ENCODE measurements at regions not wholly inside any gene's neighbourhood (a gene's known extent, or its start where the extent isn't known, plus 50 kb on each side); places are given as distances from the start of the nearest gene placed in this dataset.

DNA sequence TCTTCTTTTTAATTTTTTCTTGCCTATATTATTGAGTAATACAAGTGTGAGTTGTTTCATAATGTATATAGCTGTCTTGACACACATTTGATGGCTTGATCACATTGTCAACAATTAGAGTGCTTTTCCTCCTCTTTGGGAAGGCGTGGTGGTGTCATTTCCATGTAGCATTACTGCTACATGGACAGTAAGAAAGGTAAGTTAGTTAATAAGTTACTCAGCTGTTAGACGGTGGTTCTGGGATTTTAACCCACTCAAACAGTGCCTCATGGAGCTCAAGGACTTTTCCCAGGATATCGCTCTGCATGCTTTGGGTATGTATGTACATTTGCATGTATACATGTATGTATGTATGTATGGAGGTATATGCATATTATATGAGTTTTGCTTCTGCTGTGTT, 94.6 kb downstream of the HAPSTR1 start:
- no peak for DNase-seq (ENCODE audit: low spot score)

- DNase-seq (ENCODE audit: low spot score) = no peak
Measured at GRCh38 chr16:9188721-9189120, 97.3 kb downstream of the HAPSTR1 start.

GRCh38 chr16:9191274-9191850, 99.9 kb downstream of the HAPSTR1 start:
- DNase-seq (ENCODE audit: low spot score) = no peak

- no peak for DNase-seq (ENCODE audit: low spot score)
Measured at GRCh38 chr16:9192746-9193145, 101.3 kb downstream of the HAPSTR1 start.

DNA sequence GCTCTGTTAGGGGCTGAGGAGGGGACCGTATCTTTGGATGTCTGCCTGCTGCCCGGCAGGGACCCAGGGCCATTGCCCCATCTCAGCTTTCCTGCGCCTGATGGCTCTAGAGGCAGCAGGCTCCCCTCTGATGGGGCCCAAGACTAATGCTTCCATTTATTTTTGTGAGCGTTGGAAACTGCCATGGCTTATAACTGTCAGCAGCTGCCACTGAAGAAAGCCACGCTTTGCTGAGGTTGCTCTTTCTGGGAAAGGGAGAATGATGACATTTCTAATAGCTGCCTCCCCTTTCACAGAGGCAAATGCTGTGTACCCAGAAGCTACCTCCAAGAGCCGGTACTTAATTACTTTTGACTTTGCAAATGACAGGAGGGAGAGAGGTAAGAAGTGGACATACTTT, 103.8 kb downstream of the HAPSTR1 start:
- no peak for DNase-seq (ENCODE audit: low spot score)

DNA sequence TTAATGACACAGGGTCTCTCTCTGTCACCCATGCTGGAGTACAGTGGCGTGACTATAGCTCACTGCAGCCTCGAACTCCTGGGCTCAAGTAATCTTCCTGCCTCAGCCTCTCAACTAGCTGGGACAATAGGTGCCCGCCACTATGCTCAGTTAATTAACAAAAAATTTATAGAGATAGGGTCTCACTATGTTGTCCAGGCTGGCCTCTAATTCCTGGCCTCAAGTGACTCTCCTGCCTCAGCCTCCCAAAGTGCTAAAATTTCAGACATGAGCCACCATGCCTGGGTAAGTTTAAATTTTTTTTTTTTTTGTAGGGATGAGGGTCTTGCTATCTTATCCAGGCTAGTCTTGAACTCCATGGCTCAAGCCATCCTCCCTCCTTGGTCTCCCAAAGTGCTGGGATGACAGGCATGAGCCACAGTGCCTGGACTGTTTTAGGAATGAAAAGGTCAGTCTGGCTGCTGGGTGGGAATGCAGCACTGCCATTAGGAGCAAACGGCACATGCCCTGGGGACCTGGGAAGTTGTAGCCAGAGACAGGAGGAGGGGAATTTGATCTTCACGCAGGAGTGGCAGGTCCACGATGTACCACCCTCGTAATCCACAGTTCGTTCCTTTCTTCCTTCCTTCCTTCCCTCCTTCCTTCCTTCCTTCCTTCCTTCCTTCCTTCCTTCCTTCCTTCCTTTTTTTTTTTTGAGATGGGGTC, 106.7 kb downstream of the HAPSTR1 start:
- no peak for DNase-seq (ENCODE audit: low spot score)

GRCh38 chr16:9199311-9199710, 107.9 kb downstream of the HAPSTR1 start:
- DNase-seq (ENCODE audit: low spot score) = no peak

DNA sequence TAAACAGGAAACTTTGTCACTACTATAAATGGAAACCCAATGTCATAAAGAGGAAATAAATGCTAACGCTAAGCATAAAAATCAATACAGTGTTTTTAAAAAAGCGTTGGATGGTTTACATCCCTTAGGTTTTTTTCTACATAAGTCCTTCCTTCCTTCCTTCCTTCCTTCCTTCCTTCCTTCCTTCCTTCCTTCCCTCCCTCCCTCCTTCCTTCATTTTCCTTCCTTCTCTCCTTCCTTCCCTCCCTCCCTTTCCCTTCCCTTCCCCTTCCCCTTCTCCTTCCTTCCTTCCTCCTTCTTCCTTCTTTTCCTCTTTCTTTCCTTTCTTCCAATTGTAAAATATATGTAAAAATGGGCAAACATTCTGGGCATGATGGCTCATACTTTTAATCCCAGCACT, 108.3 kb downstream of the HAPSTR1 start:
- DNase-seq (ENCODE audit: low spot score) = no peak

DNA sequence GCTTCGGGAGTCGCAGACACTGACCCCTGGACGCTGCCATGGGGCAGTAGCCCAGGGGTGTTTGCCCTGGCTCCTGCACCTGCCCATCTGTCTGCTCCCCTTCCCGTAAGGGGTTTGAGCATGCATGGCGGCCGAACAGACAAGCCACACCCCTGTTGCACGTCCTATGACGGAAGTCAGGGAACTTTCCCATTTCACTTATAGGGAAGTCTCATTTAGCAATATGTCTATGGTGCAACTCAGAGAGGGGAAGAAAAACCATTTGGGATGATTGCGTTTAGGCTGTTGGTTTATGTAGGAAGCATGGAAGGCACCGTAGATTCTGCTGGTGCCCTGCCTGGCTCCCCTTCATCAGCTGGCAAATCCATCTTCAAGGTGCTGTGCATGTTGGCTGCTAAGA, 112.5 kb downstream of the HAPSTR1 start:
- DNase-seq (ENCODE audit: low spot score) = no peak

- DNase-seq (ENCODE audit: low spot score) = no peak
Measured at GRCh38 chr16:9205661-9206060, 114.2 kb downstream of the HAPSTR1 start.

GRCh38 chr16:9206156-9206555, 114.7 kb downstream of the HAPSTR1 start:
- no peak for DNase-seq (ENCODE audit: low spot score)

DNA sequence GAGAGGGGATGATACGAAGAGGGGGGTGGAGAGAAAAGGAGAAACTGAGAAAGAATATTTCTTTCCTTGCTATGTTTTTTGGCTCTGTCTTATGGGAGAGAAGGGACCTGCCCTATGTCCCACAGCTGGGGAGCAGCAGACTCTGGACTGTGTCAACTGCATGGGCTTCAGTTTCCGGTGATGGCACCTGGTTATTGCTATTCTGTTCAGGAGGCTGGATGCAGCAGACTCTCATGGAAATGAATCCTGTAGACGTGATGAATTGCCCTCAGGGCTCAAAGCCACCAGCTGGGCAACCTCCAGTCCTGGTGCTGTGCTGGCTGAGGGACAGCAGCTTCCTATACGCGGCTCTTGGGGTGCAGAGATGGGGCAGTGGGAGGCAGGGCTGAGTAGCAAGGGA, 121.2 kb downstream of the HAPSTR1 start:
- DNase-seq (ENCODE audit: low spot score) = no peak

GRCh38 chr16:9219813-9220212, 128.4 kb downstream of the HAPSTR1 start:
- DNase-seq (ENCODE audit: low spot score) = no peak

DNA sequence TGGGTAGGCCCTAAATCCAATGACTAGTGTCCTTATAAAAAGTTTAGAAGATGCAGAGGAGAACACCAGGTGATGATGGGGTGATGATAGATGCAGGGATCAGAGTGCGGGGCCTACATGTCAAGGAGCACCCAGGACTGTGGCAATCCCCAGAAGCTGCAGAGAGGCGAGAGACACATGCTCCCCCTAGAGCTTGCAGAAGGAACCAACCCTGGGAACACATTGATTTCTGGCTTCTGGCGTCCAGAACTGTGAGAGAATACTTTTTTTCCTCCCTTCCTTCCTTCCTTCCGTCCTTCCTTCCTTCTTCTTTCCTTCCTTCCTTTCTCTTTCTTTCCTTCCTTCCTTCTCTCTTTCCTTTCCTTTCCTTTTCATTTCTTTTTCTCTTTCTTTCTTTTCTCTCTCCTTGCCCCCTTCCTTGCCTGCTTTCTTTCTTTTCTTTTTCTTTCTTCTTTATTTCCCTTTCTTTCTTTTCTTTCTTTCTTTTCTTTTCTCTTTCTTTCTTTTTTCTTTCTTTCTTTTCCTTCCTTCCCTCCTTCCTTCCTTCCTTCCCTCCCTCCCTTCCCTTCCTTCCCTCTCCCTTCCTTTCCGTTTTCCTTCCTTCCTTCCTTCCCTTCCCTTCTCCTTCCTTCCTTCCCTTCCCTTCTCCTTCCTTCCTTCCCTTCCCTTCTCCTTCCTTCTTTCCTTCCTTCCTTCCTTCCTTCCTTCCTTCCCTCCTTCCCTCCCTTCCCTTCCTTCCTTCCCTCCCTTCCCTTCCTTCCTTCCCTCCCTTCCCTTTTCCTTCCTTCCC, 134.3 kb downstream of the HAPSTR1 start:
- DNase-seq (ENCODE audit: low spot score) = peak; percentile 55

- DNase-seq (ENCODE audit: low spot score) = no peak
Measured at GRCh38 chr16:9226924-9227323, 135.5 kb downstream of the HAPSTR1 start.

DNA sequence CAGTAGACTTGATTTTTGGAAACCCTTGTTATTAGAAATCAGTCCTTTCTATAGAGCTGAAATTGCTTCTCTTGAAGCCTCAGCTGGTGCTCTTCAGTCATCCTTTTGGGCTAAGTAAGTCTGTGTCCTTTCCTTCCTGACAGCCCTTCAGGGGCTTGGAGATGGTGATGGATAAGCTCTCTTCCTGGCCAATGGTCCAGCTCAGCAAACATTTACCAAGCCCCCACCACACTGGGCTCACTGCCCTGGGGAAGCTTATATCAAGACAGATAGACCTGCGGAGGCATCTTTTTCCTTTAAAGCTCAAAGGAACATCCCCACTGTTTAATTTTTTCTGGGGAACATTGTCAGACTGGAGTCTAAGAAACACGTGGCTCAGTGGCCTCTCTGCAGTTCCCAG, 139.6 kb downstream of the HAPSTR1 start:
- DNase-seq (ENCODE audit: low spot score) = no peak

GRCh38 chr16:9232102-9232770, 140.8 kb downstream of the HAPSTR1 start:
- DNase-seq (ENCODE audit: low spot score) = no peak

DNA sequence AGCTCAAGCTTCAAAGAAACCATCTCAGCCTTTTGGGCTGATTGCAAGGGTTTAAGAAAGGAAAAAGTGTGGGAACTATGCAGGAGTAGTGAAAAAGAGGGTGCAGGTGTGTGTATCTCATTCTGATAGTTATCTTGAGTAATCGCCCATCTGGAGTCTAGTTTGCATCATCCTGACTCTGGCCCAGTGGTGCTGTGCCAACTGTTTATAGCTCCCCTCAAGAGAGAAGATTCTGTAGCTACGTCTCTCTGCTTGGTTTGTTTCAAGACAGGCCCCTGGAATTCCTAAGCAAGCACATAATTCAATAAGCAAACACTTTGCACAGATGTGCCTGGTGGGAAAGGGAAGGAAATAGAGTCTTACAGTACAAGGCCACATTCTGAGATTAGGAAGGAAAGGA, 144.4 kb downstream of the HAPSTR1 start:
- no peak for DNase-seq (ENCODE audit: low spot score)

DNA sequence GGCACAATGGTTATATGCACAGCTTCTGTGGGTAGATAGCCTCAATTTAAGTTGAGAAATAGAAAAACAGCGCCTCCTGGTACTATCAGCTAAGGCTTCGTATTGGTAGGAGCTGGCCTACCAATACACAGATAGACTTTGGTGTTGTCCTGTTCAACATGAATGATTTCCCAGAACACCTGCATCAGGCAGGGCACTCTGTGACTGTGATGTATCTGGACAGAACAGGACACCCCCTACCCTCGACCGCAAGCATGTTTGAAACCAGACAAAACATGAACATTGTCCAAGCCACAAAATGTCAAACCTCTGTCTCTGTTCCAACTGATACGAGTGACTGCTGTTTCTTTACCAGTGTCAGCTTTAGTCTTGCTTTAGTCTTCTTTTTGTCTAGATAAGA, 144.9 kb downstream of the HAPSTR1 start:
- DNase-seq (ENCODE audit: low spot score) = no peak

DNA sequence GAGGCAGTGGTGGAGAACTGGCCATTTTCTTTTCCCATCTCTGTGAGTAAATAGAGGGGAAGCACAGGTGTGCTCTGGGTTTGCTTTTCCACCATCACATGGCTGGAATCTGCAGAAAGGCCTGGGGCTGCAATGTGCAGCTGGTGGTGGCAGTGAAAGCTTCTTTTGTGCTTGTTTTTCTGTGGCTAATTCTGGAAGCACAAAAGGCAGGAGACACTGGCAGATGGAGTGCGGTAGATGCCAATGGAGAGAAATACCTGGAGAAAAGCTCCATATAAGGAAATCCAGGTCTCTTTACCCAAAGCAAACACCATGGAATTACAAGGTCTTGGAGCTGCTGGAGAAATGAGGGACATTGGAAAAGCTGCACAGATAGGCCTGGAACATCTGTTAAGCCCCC, 146.9 kb downstream of the HAPSTR1 start:
- DNase-seq (ENCODE audit: low spot score) = no peak

DNA sequence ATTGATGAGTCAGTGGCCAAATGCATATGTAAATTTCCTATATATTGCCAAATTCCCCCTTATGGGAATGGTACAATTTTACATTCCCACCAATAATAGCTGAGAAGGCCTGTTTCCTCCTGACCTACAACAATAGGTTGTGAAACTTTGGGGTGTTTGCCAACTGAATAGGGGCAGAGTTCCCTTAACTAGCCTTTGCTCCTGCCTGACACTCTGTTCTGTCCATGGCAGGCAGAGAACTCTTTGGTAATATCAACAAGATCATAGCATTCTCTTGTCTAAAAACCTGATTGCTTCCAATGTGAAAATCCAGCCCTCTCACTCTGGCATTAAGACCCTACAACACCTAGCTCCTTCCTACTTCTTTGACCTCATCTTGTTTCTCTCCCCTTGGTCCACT, 149.7 kb downstream of the HAPSTR1 start:
- no peak for DNase-seq (ENCODE audit: low spot score)

DNA sequence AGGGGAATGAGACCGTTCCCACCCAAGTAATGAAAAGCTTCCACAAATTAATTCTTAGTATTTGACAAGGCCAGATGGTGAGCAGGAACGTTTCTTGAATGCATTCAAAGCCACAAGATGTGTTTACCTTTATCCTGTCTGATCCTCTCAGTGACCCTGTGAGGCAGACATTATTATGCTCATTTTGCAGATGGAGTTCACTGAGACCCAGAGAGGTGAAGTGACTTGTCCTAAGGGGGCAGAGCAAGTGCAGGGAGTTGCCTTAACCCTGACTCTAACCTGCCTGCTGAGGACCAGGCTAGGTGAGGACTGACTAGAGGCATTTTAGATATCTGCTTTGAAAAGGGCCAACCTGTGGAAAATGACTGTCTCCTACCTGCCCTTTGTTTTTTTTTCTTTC, 156.7 kb downstream of the HAPSTR1 start:
- DNase-seq (ENCODE audit: low spot score) = no peak

DNA sequence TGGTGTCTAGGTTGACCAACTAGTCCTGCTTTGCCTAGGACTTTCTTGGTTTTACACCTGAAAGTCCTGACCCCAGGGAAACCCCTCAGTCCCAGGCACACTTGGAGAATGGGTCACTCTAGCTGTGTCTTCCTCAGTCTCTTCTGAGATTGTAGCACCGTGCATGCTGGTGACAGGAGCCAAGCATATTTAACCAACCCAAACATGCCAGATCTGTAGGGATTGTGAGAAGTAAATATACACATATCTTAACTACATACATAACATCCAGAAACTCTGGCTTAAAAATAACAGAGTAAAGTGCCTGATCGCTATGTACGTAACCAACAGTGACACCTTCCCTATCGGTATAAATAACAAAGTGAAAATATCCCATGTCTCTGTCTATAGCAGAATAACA, 158.1 kb downstream of the HAPSTR1 start:
- DNase-seq (ENCODE audit: low spot score) = no peak
